Ascending aorta (tissue), 2 donors: ENCODE measurements at regions not wholly inside any gene's neighbourhood (a gene's known extent, or its start where the extent isn't known, plus 50 kb on each side); places are given as distances from the start of the nearest gene placed in this dataset.

Experiments used
- DNase-seq, 2 donors: peaks; one replicate each; pipeline ENCODE4 v3.0.0-alpha.2; 2019; ENCODE audit warnings: low spot score in 2 of 2
- H3K27ac ChIP-seq, 2 donors: fragments of 200-600 bp; sonication (generic); one replicate each; pipeline ENCODE4 v1.5.1; 2016 to 2017; ENCODE audit warnings: mild to moderate bottlenecking in 1 of 2
- H3K27me3 ChIP-seq: fragments of 200-600 bp; sonication (generic); one replicate; pipeline ENCODE4 v1.5.1; 2017
- H3K36me3 ChIP-seq, 2 donors: fragments of 200-600 bp; sonication (generic); one replicate each; pipeline ENCODE4 v1.5.1; 2016
- H3K4me1 ChIP-seq, 2 donors: fragments of 200-600 bp; sonication (generic); one replicate each; pipeline ENCODE4 v1.5.1; 2016 to 2017; ENCODE audit warnings: mild to moderate bottlenecking in 1 of 2
- H3K4me3 ChIP-seq, 2 donors: fragments of 200-600 bp; sonication (generic); one replicate each; pipeline ENCODE4 v1.5.1; 2016 to 2017; ENCODE audit warnings: mild to moderate bottlenecking in 1 of 2
- H3K9me3 ChIP-seq, 2 donors: fragments of 200-600 bp; sonication (generic); one replicate each; pipeline ENCODE4 v1.5.1; 2016
- intact Hi-C: fragments of 100-400 bp; cut with DNase I; formaldehyde crosslinking; loops from one replicate; pipeline ENCODE4 v1.15.1; 2023
- TF ChIP-seq, protein P1 (sequence below), 3 experiments: fragments of 200-600 bp in 2 of 3; fragments of 450-650 bp in 1 of 3; sonication (generic) in 2 of 3; IDR thresholded peaks; one replicate each; pipeline ENCODE4 v1.5.1; 2016 to 2019; ENCODE audit warnings: antibody characterized with exemption in 3 of 3, mild to moderate bottlenecking in 1 of 3, moderate library complexity in 1 of 3

DNA sequence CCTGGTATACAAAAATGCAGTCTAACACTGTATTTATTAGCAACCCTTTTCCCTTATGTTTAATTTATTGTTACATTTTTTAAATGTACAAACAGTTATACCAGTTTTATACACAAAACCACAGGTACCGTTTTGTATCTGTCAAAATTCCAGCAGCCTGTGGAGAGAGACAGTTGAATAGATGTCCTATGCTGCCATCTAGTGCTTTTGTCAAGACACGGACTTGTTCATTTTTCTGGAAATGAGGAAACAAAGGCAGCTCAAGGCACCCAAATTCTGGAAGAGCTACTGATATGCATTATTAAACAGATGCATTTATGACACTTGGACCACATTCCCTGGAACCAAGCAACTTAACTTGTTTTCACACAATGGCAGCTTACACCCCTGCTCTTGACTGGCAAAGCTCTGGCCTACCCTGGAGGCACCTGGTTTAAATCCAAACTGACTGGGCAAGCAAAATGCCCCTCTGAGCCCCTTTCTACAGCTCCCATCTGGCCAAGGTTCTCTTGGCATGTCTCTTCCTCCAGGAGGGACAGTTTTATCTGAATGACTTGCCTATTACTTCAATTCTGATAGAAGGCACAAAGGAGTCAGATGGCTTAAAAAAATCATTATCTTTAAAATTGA is 286.9 kb upstream of the PRKD1 start:
- H3K4me1 ChIP-seq = peaks cover 0 to 3% of the 10 kb centered on the region in 2 donors
- H3K27me3 ChIP-seq = no peaks in the 10 kb centered on the region
- TF ChIP-seq, protein P1, sequence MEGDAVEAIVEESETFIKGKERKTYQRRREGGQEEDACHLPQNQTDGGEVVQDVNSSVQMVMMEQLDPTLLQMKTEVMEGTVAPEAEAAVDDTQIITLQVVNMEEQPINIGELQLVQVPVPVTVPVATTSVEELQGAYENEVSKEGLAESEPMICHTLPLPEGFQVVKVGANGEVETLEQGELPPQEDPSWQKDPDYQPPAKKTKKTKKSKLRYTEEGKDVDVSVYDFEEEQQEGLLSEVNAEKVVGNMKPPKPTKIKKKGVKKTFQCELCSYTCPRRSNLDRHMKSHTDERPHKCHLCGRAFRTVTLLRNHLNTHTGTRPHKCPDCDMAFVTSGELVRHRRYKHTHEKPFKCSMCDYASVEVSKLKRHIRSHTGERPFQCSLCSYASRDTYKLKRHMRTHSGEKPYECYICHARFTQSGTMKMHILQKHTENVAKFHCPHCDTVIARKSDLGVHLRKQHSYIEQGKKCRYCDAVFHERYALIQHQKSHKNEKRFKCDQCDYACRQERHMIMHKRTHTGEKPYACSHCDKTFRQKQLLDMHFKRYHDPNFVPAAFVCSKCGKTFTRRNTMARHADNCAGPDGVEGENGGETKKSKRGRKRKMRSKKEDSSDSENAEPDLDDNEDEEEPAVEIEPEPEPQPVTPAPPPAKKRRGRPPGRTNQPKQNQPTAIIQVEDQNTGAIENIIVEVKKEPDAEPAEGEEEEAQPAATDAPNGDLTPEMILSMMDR (IDR thresholded peaks at IDR 0.05) = peak; percentile 36 to 66 (median 65)
- H3K4me3 ChIP-seq = peak overlapping the region in 1 of 2 donors; percentile 23
- no peak overlapping the region for H3K27ac ChIP-seq
- intact Hi-C loops = loop anchor here (1.0 to 10.0 kb wide), 4 partner anchors 210 to 665 kb away; no protein-coding TSS in a partner anchor
- no peak for DNase-seq
- H3K9me3 ChIP-seq = no peaks in the 10 kb centered on the region
- no peaks in the 10 kb centered on the region for H3K36me3 ChIP-seq

- TF ChIP-seq, protein P1 (IDR thresholded peaks at IDR 0.05) = no peak
- Histone ChIP-seq H3K9me3 (no peaks in the 10 kb centered on the region), H3K4me1 (peaks cover 5 to 26% of the 10 kb centered on the region in 2 donors), H3K27ac (no peak overlapping the region), H3K27me3 (no peaks in the 10 kb centered on the region), H3K4me3 (no peak overlapping the region), H3K36me3 (no peaks in the 10 kb centered on the region)
- intact Hi-C loops = loop anchor here (10.0 kb wide), 2 partner anchors 414 to 474 kb away; no protein-coding TSS in a partner anchor
- no peak for DNase-seq
Observed at GRCh38 chr14:30218907-30219306, 291.3 kb upstream of the PRKD1 start.

- Histone ChIP-seq H3K27ac (peak overlapping the region; percentile 82 to 87), H3K36me3 (no peaks in the 10 kb centered on the region), H3K4me3 (no peak overlapping the region), H3K4me1 (peaks cover 5 to 41% of the 10 kb centered on the region in 2 donors), H3K9me3 (no peaks in the 10 kb centered on the region), H3K27me3 (no peaks in the 10 kb centered on the region)
- TF ChIP-seq, protein P1 (IDR thresholded peaks at IDR 0.05) = no peak
- DNase-seq = no peak
- intact Hi-C loops = loop anchor here (1.0 kb wide), 1 partner anchor 294 kb away; the partner anchor contains the start of gene PRKD1
Observed at GRCh38 chr14:30221546-30221945, 293.9 kb upstream of the PRKD1 start.

- H3K27me3 ChIP-seq = no peaks in the 10 kb centered on the region
- peaks cover 8 to 48% of the 10 kb centered on the region in 2 donors for H3K4me1 ChIP-seq
- intact Hi-C loops = loop anchor here (2.0 kb wide), 2 partner anchors 29 to 47 kb away; no protein-coding TSS in a partner anchor
- no peaks in the 10 kb centered on the region for H3K9me3 ChIP-seq
- TF ChIP-seq, protein P1 (IDR thresholded peaks at IDR 0.05) = no peak
- H3K27ac ChIP-seq = peak overlapping the region; percentile 82 to 87
- peak; percentile 15 to 87 for DNase-seq
- no peak overlapping the region for H3K4me3 ChIP-seq
- H3K36me3 ChIP-seq = no peaks in the 10 kb centered on the region
Observed at GRCh38 chr14:30223385-30223785, 295.7 kb upstream of the PRKD1 start.

- Histone ChIP-seq H3K4me3 (no peak overlapping the region), H3K9me3 (no peaks in the 10 kb centered on the region), H3K36me3 (no peaks in the 10 kb centered on the region), H3K27ac (peak overlapping the region; percentile 82 to 87), H3K27me3 (no peaks in the 10 kb centered on the region), H3K4me1 (peaks cover 8 to 48% of the 10 kb centered on the region in 2 donors)
- peak in 1 of 2 donors; percentile 86 for DNase-seq
- TF ChIP-seq, protein P1 (IDR thresholded peaks at IDR 0.05) = no peak
- intact Hi-C loops = loop anchor here (2.0 kb wide), 2 partner anchors 29 to 47 kb away; no protein-coding TSS in a partner anchor
Observed at GRCh38 chr14:30223966-30224365, 296.3 kb upstream of the PRKD1 start.
